ENCODE measurements at regions not wholly inside any gene's neighbourhood (a gene's known extent, or its start where the extent isn't known, plus 50 kb on each side); places are given as distances from the start of the nearest gene placed in this dataset.

DNA sequence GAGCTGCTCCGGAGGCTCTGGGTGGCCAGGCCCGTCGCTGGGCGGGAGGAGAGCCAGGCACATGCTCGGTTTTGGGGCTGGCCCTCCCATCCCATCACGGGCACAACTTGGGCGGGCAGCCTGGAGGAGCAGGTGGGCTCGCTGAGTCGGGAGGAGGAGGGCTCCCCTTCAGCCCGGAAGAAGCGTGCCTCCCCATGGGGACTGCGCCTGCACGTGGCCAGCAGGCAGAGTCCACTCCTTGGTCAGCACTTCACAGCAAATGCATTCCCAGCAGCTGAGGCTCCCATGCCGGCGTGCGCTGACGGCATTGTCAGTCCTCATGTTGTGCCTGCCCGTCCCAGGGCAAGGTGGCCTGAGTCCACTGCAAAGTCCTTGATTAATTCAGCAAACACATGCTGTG lies 1281.7 kb downstream of the BRD1 start:
- no peak for TF ChIP-seq POLR2A (IDR thresholded peaks at IDR 0.05)
- TF ChIP-seq, protein P1, sequence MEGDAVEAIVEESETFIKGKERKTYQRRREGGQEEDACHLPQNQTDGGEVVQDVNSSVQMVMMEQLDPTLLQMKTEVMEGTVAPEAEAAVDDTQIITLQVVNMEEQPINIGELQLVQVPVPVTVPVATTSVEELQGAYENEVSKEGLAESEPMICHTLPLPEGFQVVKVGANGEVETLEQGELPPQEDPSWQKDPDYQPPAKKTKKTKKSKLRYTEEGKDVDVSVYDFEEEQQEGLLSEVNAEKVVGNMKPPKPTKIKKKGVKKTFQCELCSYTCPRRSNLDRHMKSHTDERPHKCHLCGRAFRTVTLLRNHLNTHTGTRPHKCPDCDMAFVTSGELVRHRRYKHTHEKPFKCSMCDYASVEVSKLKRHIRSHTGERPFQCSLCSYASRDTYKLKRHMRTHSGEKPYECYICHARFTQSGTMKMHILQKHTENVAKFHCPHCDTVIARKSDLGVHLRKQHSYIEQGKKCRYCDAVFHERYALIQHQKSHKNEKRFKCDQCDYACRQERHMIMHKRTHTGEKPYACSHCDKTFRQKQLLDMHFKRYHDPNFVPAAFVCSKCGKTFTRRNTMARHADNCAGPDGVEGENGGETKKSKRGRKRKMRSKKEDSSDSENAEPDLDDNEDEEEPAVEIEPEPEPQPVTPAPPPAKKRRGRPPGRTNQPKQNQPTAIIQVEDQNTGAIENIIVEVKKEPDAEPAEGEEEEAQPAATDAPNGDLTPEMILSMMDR (IDR thresholded peaks at IDR 0.05) = no peak

All from esophagus squamous epithelium (tissue), 4 donors.